ENCODE measurements at regions not wholly inside any gene's neighbourhood (a gene's known extent, or its start where the extent isn't known, plus 50 kb on each side); places are given as distances from the start of the nearest gene placed in this dataset.

- no peak for DNase-seq
Observed at GRCh38 chr6:18963439-18963838, 576.3 kb downstream of the RNF144B start.

- no peak for DNase-seq
Observed at GRCh38 chr6:18973251-18973650, 586.1 kb downstream of the RNF144B start.

GRCh38 chr6:18976091-18976490 lies 588.9 kb downstream of the RNF144B start:
- no peak for DNase-seq

GRCh38 chr6:18976966-18977365 lies 589.8 kb downstream of the RNF144B start:
- no peak for DNase-seq

- DNase-seq, result no peak
Observed at GRCh38 chr6:18978337-18979128, 591.4 kb downstream of the RNF144B start.

- no peak for DNase-seq
Observed at GRCh38 chr6:18985061-18985460, 597.9 kb downstream of the RNF144B start.

- no peak for DNase-seq
Observed at GRCh38 chr6:18985996-18986395, 598.8 kb downstream of the RNF144B start.

GRCh38 chr6:18988636-18989035 lies 601.5 kb downstream of the RNF144B start:
- no peak for DNase-seq

- no peak for DNase-seq
Observed at GRCh38 chr6:18990059-18990978, 603.2 kb downstream of the RNF144B start.

- no peak for DNase-seq
Observed at GRCh38 chr6:18997375-18997826, 610.3 kb downstream of the RNF144B start.

- no peak for DNase-seq
Observed at GRCh38 chr6:19002976-19003560, 615.9 kb downstream of the RNF144B start.

- DNase-seq, result no peak
Observed at GRCh38 chr6:19004176-19004575, 617.0 kb downstream of the RNF144B start.

- no peak for DNase-seq
Observed at GRCh38 chr6:19009769-19010168, 622.6 kb downstream of the RNF144B start.

GRCh38 chr6:19013026-19013705 lies 626.0 kb downstream of the RNF144B start:
- no peak for DNase-seq

- DNase-seq, result no peak
Observed at GRCh38 chr6:19024737-19025136, 637.6 kb downstream of the RNF144B start.

GRCh38 chr6:19028201-19028600 lies 641.1 kb downstream of the RNF144B start:
- DNase-seq, result no peak

GRCh38 chr6:19032591-19033295 lies 645.6 kb downstream of the RNF144B start:
- DNase-seq, result no peak

- DNase-seq, result no peak
Observed at GRCh38 chr6:19033683-19034082, 646.5 kb downstream of the RNF144B start.

GRCh38 chr6:19034986-19035385 lies 647.8 kb downstream of the RNF144B start:
- DNase-seq, result no peak

GRCh38 chr6:19035461-19036195 lies 648.5 kb downstream of the RNF144B start:
- DNase-seq, result no peak

GRCh38 chr6:19036196-19036555 lies 649.0 kb downstream of the RNF144B start:
- DNase-seq, result no peak

All from effector CD8-positive, alpha-beta T cell (primary cell).